Spleen (tissue), 11 donors: ENCODE measurements at regions not wholly inside any gene's neighbourhood (a gene's known extent, or its start where the extent isn't known, plus 50 kb on each side); places are given as distances from the start of the nearest gene placed in this dataset.

Experiments used
- DNase-seq: peaks from one replicate; pipeline ENCODE4 v3.0.0-alpha.2; 2020
- H3K27ac ChIP-seq, 8 donors: fragments of 200-600 bp; sonication (generic) in 7 of 8; 1 replicate in 4 of 8; 2 replicates in 4 of 8; pipeline versions ENCODE4 v1.5.0 to v1.8.0; 2016 to 2021; ENCODE audit warnings: inconsistent platforms in 4 of 8, mild to moderate bottlenecking in 4 of 8, moderate library complexity in 1 of 8
- H3K27me3 ChIP-seq, 7 donors: fragments of 200-600 bp; sonication (generic) in 6 of 7; replicated peaks in 1 of 7; 1 replicate in 4 of 7; 2 replicates in 3 of 7; pipeline versions ENCODE4 v1.5.0 to v1.8.0; 2016 to 2021; ENCODE audit warnings: inconsistent platforms in 3 of 7, mild to moderate bottlenecking in 1 of 7
- H3K36me3 ChIP-seq, 6 donors: fragments of 200-600 bp; sonication (generic) in 5 of 6; 1 replicate in 4 of 6; 2 replicates in 2 of 6; pipeline versions ENCODE4 v1.5.0 to v1.8.0; 2016 to 2021; ENCODE audit warnings: inconsistent platforms in 2 of 6
- H3K4me1 ChIP-seq, 6 donors: fragments of 200-600 bp; sonication (generic) in 5 of 6; 1 replicate in 3 of 6; 2 replicates in 3 of 6; pipeline versions ENCODE4 v1.5.0 to v1.8.0; 2016 to 2021; ENCODE audit warnings: inconsistent platforms in 3 of 6
- H3K4me3 ChIP-seq, 8 donors: fragments of 200-600 bp; sonication (generic) in 7 of 8; 1 replicate in 4 of 8; 2 replicates in 4 of 8; pipeline versions ENCODE4 v1.5.0 to v1.8.0; 2016 to 2021; ENCODE audit warnings: inconsistent platforms in 4 of 8, mild to moderate bottlenecking in 4 of 8, moderate library complexity in 2 of 8
- H3K9me3 ChIP-seq, 8 donors: fragments of 200-600 bp; sonication (generic) in 7 of 8; 1 replicate in 4 of 8; 2 replicates in 4 of 8; pipeline versions ENCODE4 v1.5.0 to v1.8.0; 2016 to 2021; ENCODE audit warnings: inconsistent platforms in 4 of 8
- CTCF ChIP-seq, 11 experiments: fragments of 200-600 bp in 7 of 11; fragments of 450-650 bp in 4 of 11; sonication (generic) in 4 of 11; IDR thresholded peaks in 8 of 11; conservative IDR thresholded peaks in 3 of 11; 1 replicate in 7 of 11; 2 replicates in 4 of 11; pipeline versions ENCODE4 v1.4.0 to v1.8.0; 2016 to 2021; ENCODE audit warnings: antibody characterized with exemption in 11 of 11, inconsistent platforms in 4 of 11, mild to moderate bottlenecking in 1 of 11
- POLR2A ChIP-seq, 3 donors: fragments of 450-650 bp; IDR thresholded peaks; one replicate each; pipeline ENCODE4 v1.5.1; 2017; ENCODE audit warnings: antibody characterized with exemption in 3 of 3, mild to moderate bottlenecking in 1 of 3
- POLR2AphosphoS5 ChIP-seq, 3 donors: sonication (generic); formaldehyde crosslinking; IDR thresholded peaks; one replicate each; pipeline ENCODE4 v1.5.1; 2017; ENCODE audit warnings: antibody characterized with exemption in 3 of 3
- WGBS, 5 donors: extraction: QIAGEN DNeasy Blood & Tissue Kit in 3 of 5; methylation state at CpG; one replicate each; pipeline versions ENCODE4 v1.1.5 to v1.1.7; 2013 to 2018; 5-methylcytosine and 5-hydroxymethylcytosine counted together
- intact Hi-C: fragments of 100-400 bp; cut with DNase I; formaldehyde crosslinking; loops from one replicate; pipeline ENCODE4 v1.15.0; 2023; ENCODE audit warnings: low total_unique reads
- donor health status: healthy with polysubstance abuse.
- donor health status: DM: no; HTN: no; CAD: no; lungs with moderate emphysema.
- donor health status: DM: no; HTN: no; CAD: no.
- donor health status: Bipolar disorder and iron deficiency.
- donor health status: healthy.
- donor health status: DM: no; HTN: no; CAD: no.
- donor health status: DM: yes; HTN: yes; CAD: no.

- Histone ChIP-seq H3K4me1 (peaks cover 0 to 15% (median 0%) of the 10 kb centered on the region in 6 donors), H3K9me3 (no peaks in the 10 kb centered on the region), H3K36me3 (no peaks in the 10 kb centered on the region), H3K27me3 (no peaks in the 10 kb centered on the region), H3K27ac (no peak overlapping the region), H3K4me3 (no peak overlapping the region)
- no peak for DNase-seq
- TF ChIP-seq CTCF (IDR thresholded peaks at IDR 0.05 in 8 of 11, conservative IDR thresholded peaks at IDR 0.05 in 3 of 11) (no peak), POLR2AphosphoS5 (IDR thresholded peaks at IDR 0.05) (no peak), POLR2A (IDR thresholded peaks at IDR 0.05) (no peak)
- intact Hi-C loops, result no loop called here
Observed at GRCh38 chr1:186575348-186575747, 104.9 kb downstream of the PTGS2 start.

- TF ChIP-seq POLR2A (IDR thresholded peaks at IDR 0.05) (no peak), CTCF (IDR thresholded peaks at IDR 0.05 in 8 of 11, conservative IDR thresholded peaks at IDR 0.05 in 3 of 11) (no peak), POLR2AphosphoS5 (IDR thresholded peaks at IDR 0.05) (no peak)
Observed at GRCh38 chr1:186574926-186575325, 105.3 kb downstream of the PTGS2 start.

GRCh38 chr1:186572509-186572908, 107.7 kb downstream of the PTGS2 start:
- Histone ChIP-seq H3K36me3 (no peaks in the 10 kb centered on the region), H3K9me3 (no peaks in the 10 kb centered on the region), H3K4me1 (peaks cover 0 to 15% (median 0%) of the 10 kb centered on the region in 6 donors), H3K27me3 (no peaks in the 10 kb centered on the region), H3K4me3 (no peak overlapping the region), H3K27ac (no peak overlapping the region)
- DNase-seq, result no peak
- intact Hi-C loops, result no loop called here
- TF ChIP-seq POLR2A (IDR thresholded peaks at IDR 0.05) (no peak), POLR2AphosphoS5 (IDR thresholded peaks at IDR 0.05) (no peak), CTCF (IDR thresholded peaks at IDR 0.05 in 8 of 11, conservative IDR thresholded peaks at IDR 0.05 in 3 of 11) (no peak)
- 85 to 92% (median 89%) methylated on average over 3 of the region's 3 CpGs for WGBS, 5 donors

More at GRCh38 chr1:186574926-186575325, 105.3 kb downstream of the PTGS2 start:
- no peak for DNase-seq
- Histone ChIP-seq H3K4me3 (no peak overlapping the region), H3K36me3 (no peaks in the 10 kb centered on the region), H3K9me3 (no peaks in the 10 kb centered on the region), H3K4me1 (peaks cover 0 to 15% (median 0%) of the 10 kb centered on the region in 6 donors), H3K27ac (no peak overlapping the region), H3K27me3 (no peaks in the 10 kb centered on the region)
- intact Hi-C loops, result no loop called here
- whole genome bisulfite sequencing, 5 donors, result 52 to 93% (median 69%) methylated on average over 1 of the region's 1 CpG

- TF ChIP-seq CTCF (IDR thresholded peaks at IDR 0.05 in 8 of 11, conservative IDR thresholded peaks at IDR 0.05 in 3 of 11), result no peak
- TF ChIP-seq POLR2A (IDR thresholded peaks at IDR 0.05), result no peak
- TF ChIP-seq POLR2AphosphoS5 (IDR thresholded peaks at IDR 0.05), result no peak
- Histone ChIP-seq H3K27me3 (no peaks in the 10 kb centered on the region), H3K4me3 (no peak overlapping the region), H3K27ac (no peak overlapping the region), H3K4me1 (peaks cover 0 to 15% (median 0%) of the 10 kb centered on the region in 6 donors), H3K9me3 (no peaks in the 10 kb centered on the region), H3K36me3 (no peaks in the 10 kb centered on the region)
- intact Hi-C loops, result no loop called here
- no peak for DNase-seq
Observed at GRCh38 chr1:186571771-186572170, 108.5 kb downstream of the PTGS2 start.
